HG03460 (cell line): ENCODE measurements at regions not wholly inside any gene's neighbourhood (a gene's known extent, or its start where the extent isn't known, plus 50 kb on each side); places are given as distances from the start of the nearest gene placed in this dataset.
"Not testable (repeated sequence)": the region's sequence is repeated elsewhere in the genome, so short reads cannot be mapped to it uniquely, and the experiment has no call there.

Experiments used
- ATAC-seq: cut with Tn5 transposase; IDR thresholded peaks from one replicate; pipeline ENCODE4 v1.9.1; 2021; ENCODE audit not compliant: unreplicated experiment

DNA sequence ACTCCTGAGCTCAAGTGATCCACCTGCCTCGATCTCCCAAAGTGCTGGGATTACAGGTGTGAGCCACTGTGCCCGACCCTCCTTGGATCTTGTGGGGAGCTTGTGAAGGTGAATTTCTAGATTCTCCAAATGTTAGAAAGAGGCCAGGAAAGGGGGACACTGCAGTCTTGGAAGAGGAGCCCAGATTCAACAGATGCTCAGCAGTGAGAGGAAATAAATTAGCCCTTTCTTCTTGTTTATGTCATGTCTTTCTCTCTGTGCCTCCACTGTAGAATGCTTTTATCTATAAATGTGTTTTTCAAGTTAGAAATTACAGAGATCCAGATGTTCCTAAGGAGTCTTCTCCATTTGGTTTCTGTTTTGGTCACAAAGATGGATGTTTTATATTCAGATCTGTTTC, 346.6 kb upstream of the KAZN start:
- ATAC-seq = no peak

DNA sequence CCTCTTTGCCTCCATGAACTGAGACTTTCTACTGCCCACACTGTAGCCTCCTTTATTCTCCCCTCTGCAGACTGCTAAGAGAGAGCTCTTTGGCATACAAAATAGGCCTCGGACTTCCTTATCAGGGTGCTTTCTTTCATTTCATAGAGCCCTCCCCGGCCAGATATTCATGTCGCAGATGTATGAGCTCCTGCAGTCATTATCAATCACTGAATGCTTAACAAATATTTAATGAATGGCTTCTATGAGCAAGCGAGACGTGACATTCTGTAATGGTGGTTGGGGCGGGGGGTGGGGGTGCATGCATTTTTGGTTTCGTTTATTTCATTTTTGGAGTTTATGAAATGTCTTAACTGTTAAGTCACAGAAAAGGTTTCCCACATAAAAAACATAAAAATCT, 344.8 kb upstream of the KAZN start:
- ATAC-seq = no peak

- ATAC-seq = no peak
Measured at GRCh38 chr1:14254251-14254650, 344.2 kb upstream of the KAZN start.

DNA sequence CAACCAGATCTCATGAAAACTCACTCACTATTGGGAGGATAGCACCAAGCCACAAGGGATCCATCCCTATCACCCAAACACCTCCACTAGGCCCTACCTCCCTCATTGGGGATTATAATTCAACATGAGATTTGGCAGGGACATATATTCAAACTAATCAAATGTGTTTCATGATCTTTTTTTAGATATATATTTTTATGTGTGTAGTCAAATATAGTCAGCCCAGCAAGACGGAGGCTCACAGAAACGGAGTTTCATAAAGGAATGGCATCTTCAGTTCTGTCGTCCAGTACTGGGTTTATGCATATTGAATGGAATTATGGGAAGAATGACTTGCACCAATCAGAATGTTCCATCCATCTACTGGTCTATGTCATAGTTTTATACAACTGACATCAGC, 343.3 kb upstream of the KAZN start:
- no peak for ATAC-seq

GRCh38 chr1:14255711-14256110, 342.8 kb upstream of the KAZN start:
- ATAC-seq = no peak

- no peak for ATAC-seq
Measured at GRCh38 chr1:14259191-14259757, 339.2 kb upstream of the KAZN start.

DNA sequence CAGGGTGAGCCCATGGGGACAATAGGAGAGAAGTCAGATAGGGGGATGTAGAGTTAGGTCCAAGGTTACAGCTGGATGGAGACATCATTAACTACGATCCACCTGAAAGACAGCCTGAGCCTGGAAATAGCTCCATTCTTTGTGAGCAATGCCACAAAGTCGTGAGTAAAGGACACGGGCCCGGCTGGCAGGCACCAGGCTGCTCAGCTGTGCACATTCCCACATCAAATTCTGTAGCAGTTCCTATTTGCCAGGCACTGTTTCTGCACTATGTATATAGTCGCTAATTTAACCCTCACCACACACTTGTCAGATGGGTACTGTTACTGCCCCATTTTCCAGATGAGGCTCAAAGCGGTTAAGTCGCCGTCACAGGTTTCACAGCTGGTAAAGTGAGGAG, 338.0 kb upstream of the KAZN start:
- no peak for ATAC-seq

GRCh38 chr1:14261395-14261794, 337.1 kb upstream of the KAZN start:
- ATAC-seq = no peak

DNA sequence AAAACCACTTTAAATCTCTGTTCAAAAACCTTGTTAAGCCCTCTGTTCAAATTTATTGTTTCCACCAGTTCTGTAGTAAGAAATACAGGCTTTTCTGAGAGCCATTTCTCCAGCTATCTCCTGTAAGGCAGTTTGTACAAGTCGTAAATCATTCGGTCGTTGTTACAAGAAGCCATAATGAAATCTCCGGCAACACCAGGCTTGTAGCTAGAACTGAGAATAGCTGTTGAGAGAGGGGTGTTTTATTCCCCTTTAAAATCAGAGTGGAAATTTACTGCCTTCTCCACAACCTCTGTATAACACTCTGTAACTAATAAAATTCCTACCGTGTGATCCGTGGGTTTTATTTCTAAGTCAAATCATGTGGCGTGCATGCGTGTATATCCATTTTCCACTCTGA, 335.8 kb upstream of the KAZN start:
- no peak for ATAC-seq

GRCh38 chr1:14263225-14263624, 335.3 kb upstream of the KAZN start:
- ATAC-seq = no peak

GRCh38 chr1:14263671-14264070, 334.8 kb upstream of the KAZN start:
- no peak for ATAC-seq

DNA sequence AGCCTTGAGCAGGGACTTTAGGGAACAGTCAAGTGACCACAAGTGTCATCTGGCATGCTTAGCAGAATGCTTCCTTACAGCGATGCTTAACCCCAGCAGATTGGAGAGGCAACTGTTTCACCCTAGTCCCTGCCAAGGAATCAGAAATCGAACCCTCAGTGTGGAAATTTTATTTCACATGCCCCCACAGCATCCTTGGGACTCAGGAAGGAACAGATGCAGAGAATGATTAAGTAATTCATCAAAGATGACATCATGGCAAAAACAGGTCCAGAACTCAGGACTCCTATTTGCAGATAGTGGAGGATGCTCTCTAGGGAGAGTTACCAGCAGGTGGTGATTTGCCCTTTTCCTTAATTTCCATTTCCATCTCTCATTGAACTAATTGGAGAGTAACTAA, 333.0 kb upstream of the KAZN start:
- no peak for ATAC-seq

DNA sequence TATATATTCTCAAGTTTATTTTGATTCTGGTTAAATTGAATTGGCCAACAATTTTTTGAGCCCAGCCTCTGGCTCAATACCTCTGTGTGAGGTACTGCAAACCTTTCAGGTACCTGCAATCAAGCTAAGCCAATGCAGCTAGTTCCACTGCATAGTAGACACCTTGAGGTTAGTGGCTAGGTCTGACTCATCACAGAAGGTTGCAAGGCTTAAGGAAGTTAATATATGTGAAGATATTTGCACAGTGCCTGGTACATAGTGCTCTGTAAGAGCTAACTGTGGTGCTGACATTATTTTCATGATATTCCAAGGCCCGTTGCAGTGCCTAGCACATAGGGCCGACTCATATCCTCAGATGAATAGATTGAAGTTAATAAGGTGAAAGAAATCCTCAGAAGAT, 330.5 kb upstream of the KAZN start:
- no peak for ATAC-seq

DNA sequence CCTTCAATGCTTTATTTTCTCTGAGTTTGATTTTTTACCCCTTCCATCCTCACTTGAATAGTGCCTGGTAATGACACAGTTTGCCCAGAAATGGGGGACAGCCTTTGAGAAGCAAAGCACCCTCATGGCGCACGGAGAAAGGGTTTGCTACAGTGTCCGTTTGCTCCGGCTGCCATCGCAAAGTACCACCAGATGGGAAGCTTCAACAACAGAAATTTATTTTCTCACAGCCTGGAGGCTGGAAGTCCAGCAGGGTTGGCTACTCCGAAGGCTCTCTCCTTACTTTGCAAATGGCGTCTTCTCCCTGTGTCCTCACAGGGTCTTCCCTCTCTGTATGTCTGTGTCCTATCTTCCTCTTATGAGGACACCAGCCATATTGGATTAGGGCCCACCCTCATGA, 327.7 kb upstream of the KAZN start:
- no peak for ATAC-seq

DNA sequence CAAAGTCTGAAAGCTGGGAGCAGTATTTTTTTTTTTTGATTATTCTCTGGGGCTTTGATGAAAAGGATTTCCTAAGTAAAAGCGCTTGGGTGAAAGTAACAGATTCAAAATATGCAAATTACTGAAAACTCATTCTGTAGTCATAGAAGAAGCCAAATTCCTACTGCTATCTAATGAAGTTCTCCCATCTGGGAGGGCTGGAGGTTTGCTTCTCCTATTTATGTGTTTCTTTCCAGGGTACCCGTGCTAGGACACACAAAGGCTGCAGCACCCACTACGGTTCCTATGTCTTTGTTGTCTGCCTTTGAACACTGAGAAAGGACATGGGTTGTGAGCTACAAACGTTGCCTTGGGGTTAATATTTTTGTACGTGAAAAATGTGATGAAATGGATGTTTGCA, 324.7 kb upstream of the KAZN start:
- no peak for ATAC-seq

GRCh38 chr1:14279891-14280290, 318.6 kb upstream of the KAZN start:
- ATAC-seq = not testable (repeated sequence)

- ATAC-seq = no peak
Measured at GRCh38 chr1:14280909-14281308, 317.6 kb upstream of the KAZN start.

DNA sequence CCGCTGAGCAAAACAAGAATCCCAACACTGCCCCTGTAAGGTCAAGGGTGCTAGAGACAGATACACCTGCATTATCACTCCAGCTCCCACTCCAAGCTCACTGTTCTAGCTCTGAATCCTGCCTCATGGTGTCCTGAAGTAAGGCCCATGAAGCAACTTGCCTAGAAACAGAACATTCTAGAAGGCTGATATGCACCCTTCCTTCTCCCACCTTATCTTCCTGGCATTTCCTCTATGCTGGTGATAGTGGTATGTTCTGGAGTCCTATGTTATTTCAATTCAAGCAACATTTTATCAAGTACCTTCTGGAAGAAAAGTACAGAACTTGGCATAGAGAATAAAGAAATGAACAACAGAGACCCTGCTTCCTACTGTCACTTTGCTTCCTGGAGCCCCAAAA, 317.1 kb upstream of the KAZN start:
- no peak for ATAC-seq

DNA sequence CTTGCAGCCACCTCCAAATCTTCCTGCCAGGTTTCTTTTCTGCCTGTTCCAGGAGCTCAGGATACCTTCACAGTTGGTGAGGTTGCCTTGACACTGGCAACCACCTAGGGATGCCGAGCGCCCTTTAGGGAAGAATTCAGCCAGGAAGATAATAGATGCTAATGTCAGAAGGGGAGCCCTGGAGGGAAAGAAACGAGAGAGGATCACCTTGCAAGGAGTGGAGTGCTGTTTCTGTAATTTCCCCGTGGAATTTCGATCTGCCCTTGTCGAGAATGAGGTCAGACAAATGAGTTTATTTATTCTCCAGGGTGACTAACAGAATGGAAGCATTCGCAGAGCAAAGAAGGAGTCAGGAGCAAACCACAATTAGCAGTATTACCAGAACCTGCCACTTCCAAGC, 315.8 kb upstream of the KAZN start:
- ATAC-seq = no peak

- no peak for ATAC-seq
Measured at GRCh38 chr1:14285238-14285637, 313.2 kb upstream of the KAZN start.

DNA sequence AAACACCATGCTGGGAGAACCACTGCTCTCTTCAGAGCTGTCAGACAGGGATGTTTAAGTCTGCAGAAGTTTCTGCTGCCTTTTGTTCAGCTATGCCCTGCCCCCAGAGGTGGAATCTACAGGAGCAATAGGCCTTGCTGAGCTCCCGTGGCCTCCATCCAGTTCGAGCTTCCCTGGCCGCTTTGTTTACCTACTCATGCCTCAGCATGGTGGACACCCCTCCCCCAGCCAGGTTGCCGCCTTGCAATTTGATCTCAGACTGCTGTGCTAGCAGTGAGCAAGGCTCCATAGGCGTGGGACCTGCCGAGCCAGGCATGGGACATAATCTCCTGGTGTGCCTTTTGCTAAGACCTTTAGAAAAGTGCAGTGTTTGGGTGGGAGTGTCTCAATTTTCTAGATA, 307.3 kb upstream of the KAZN start:
- not testable (repeated sequence) for ATAC-seq

- ATAC-seq = no peak
Measured at GRCh38 chr1:14292520-14292919, 306.0 kb upstream of the KAZN start.

GRCh38 chr1:14294006-14294405, 304.5 kb upstream of the KAZN start:
- no peak for ATAC-seq
